Keratinocyte (primary cell): ENCODE measurements at regions not wholly inside any gene's neighbourhood (a gene's known extent, or its start where the extent isn't known, plus 50 kb on each side); places are given as distances from the start of the nearest gene placed in this dataset.

Experiments used
- DNase-seq: peaks from one replicate; pipeline ENCODE4 v3.0.0-alpha.2; 2011; ENCODE audit warnings: low read depth, missing footprints, low spot score
- FAIRE-seq: peaks from 2 replicates; lab custom pipeline; 2011; peaks lifted over from hg19 to GRCh38; lab: Jason Lieb, UNC
- H2AFZ ChIP-seq: 2 replicates; pipeline ENCODE4 v1.6.0; 2012; ENCODE audit warnings: low read length, control low read depth, inconsistent platforms; ENCODE audit not compliant: control insufficient read depth
- H3K27ac ChIP-seq: 2 replicates; pipeline ENCODE4 v1.5.1; 2011; ENCODE audit warnings: low read length; ENCODE audit not compliant: control insufficient read depth, insufficient read depth
- H3K27me3 ChIP-seq: 3 replicates; pipeline ENCODE4 v1.6.0; 2011; ENCODE audit warnings: low read length; ENCODE audit not compliant: control insufficient read depth, insufficient read depth; ENCODE audit errors: extremely low read depth
- H3K36me3 ChIP-seq, 2 experiments: 2 replicates in 1 of 2; 3 replicates in 1 of 2; pipeline ENCODE4 v1.5.1; 2011; ENCODE audit warnings: low read length in 2 of 2, mild to moderate bottlenecking in 1 of 2; ENCODE audit not compliant: control insufficient read depth in 2 of 2, insufficient read depth in 2 of 2; ENCODE audit errors: extremely low read depth in 1 of 2
- H3K4me1 ChIP-seq: 3 replicates; pipeline ENCODE4 v1.5.1; 2011; ENCODE audit warnings: low read length; ENCODE audit not compliant: control insufficient read depth, insufficient read depth; ENCODE audit errors: extremely low read depth
- H3K4me2 ChIP-seq: 3 replicates; pipeline ENCODE4 v1.6.0; 2011; ENCODE audit warnings: low read depth, low read length; ENCODE audit not compliant: control insufficient read depth, insufficient read depth; ENCODE audit errors: extremely low read depth
- H3K4me3 ChIP-seq, 3 experiments: fragments of 200-600 bp in 1 of 3; sonication (generic) in 1 of 3; 2 replicates in 2 of 3; 3 replicates in 1 of 3; pipeline ENCODE4 v1.5.1; 2011 to 2016; ENCODE audit warnings: low read length in 3 of 3, mild to moderate bottlenecking in 3 of 3, control low read depth in 2 of 3, inconsistent platforms in 1 of 3, low read depth in 1 of 3, mixed read lengths in 1 of 3, mixed run types in 1 of 3, moderate library complexity in 1 of 3; ENCODE audit not compliant: control insufficient read depth in 2 of 3, insufficient read depth in 2 of 3; ENCODE audit errors: extremely low read depth in 1 of 3
- H3K79me2 ChIP-seq: 2 replicates; pipeline ENCODE4 v1.6.0; 2012; ENCODE audit warnings: low read length; ENCODE audit not compliant: control insufficient read depth, insufficient read depth
- H3K9ac ChIP-seq: 3 replicates; pipeline ENCODE4 v1.6.0; 2011; ENCODE audit warnings: low read length; ENCODE audit not compliant: control insufficient read depth, insufficient read depth; ENCODE audit errors: extremely low read depth
- H3K9me1 ChIP-seq: 3 replicates; pipeline ENCODE4 v1.6.0; 2011; ENCODE audit warnings: low read length; ENCODE audit not compliant: control insufficient read depth, insufficient read depth; ENCODE audit errors: extremely low read depth
- H3K9me3 ChIP-seq: 2 replicates; pipeline ENCODE4 v1.5.1; 2012; ENCODE audit warnings: low read depth, low read length; ENCODE audit not compliant: control insufficient read depth
- H4K20me1 ChIP-seq: 3 replicates; pipeline ENCODE4 v1.6.0; 2011; ENCODE audit warnings: low read length; ENCODE audit not compliant: control insufficient read depth, insufficient read depth; ENCODE audit errors: extremely low read depth
- EZH2 ChIP-seq: IDR thresholded peaks from one replicate; pipeline ENCODE4 v1.6.1; 2012; ENCODE audit warnings: inconsistent platforms, mild to moderate bottlenecking, low read length, moderate library complexity
- dilution Hi-C: fragments of 300-500 bp; cut with MboI; formaldehyde crosslinking; loops from one replicate; pipeline ENCODE4 v1.7.0; 2020; ENCODE audit warnings: low sequenced_read_pairs; ENCODE audit not compliant: extremely low pct_ligation_motif_present
- TF ChIP-seq, protein P1 (sequence below), 3 experiments: IDR thresholded peaks in 1 of 3; conservative IDR thresholded peaks in 1 of 3; optimal IDR thresholded peaks in 1 of 3; 2 replicates in 2 of 3; 3 replicates in 1 of 3; pipeline versions ENCODE3 to v1.5.1; 2011; ENCODE audit warnings: low read length in 3 of 3, mild to moderate bottlenecking in 3 of 3, moderate library complexity in 2 of 3, control low read depth in 1 of 3, inconsistent platforms in 1 of 3; ENCODE audit not compliant: insufficient read depth in 2 of 3; ENCODE audit errors: extremely low read depth in 1 of 3

DNA sequence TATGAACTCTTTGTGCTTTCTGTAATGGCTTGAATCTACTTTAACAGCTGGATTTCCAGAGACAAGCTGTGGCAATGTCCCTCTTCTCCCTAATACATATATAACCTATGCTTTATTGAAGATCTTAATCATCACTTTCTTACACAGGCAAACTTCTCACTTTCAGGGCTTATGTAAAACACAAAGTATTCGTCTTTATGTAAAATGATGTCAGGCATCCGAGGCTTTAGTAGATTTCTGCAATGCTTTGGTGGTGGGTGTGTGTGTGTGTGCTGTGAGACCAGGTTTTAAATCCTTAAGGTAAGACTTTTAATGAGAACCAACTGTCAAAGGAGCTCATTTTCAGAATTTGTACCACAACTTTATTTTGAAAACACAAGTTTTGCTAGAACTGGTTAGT lies 70.0 kb upstream of the HMGA2 start:
- Histone ChIP-seq H3K9ac (no peak overlapping the region), H3K36me3 (no peaks in the 10 kb centered on the region), H4K20me1 (no peaks in the 10 kb centered on the region), H3K27ac (no peak overlapping the region), H3K27me3 (no peaks in the 10 kb centered on the region), H3K9me1 (no peaks in the 10 kb centered on the region), H2AFZ (no peak overlapping the region), H3K4me1 (no peaks in the 10 kb centered on the region), H3K4me2 (no peak overlapping the region), H3K79me2 (no peaks in the 10 kb centered on the region), H3K4me3 (no peak overlapping the region), H3K9me3 (no peaks in the 10 kb centered on the region)
- TF ChIP-seq, protein P1, sequence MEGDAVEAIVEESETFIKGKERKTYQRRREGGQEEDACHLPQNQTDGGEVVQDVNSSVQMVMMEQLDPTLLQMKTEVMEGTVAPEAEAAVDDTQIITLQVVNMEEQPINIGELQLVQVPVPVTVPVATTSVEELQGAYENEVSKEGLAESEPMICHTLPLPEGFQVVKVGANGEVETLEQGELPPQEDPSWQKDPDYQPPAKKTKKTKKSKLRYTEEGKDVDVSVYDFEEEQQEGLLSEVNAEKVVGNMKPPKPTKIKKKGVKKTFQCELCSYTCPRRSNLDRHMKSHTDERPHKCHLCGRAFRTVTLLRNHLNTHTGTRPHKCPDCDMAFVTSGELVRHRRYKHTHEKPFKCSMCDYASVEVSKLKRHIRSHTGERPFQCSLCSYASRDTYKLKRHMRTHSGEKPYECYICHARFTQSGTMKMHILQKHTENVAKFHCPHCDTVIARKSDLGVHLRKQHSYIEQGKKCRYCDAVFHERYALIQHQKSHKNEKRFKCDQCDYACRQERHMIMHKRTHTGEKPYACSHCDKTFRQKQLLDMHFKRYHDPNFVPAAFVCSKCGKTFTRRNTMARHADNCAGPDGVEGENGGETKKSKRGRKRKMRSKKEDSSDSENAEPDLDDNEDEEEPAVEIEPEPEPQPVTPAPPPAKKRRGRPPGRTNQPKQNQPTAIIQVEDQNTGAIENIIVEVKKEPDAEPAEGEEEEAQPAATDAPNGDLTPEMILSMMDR (optimal IDR thresholded peaks at IDR 0.05 in 1 of 3, IDR thresholded peaks at IDR 0.05 in 1 of 3, conservative IDR thresholded peaks at IDR 0.05 in 1 of 3; ENCODE audit: extremely low read depth in 1 of 3, insufficient read depth in 2 of 3, low read length in 3 of 3): no peak
- TF ChIP-seq EZH2: no peak
- FAIRE-seq: no peak
- no peak for DNase-seq
- dilution Hi-C loops: no loop called here

DNA sequence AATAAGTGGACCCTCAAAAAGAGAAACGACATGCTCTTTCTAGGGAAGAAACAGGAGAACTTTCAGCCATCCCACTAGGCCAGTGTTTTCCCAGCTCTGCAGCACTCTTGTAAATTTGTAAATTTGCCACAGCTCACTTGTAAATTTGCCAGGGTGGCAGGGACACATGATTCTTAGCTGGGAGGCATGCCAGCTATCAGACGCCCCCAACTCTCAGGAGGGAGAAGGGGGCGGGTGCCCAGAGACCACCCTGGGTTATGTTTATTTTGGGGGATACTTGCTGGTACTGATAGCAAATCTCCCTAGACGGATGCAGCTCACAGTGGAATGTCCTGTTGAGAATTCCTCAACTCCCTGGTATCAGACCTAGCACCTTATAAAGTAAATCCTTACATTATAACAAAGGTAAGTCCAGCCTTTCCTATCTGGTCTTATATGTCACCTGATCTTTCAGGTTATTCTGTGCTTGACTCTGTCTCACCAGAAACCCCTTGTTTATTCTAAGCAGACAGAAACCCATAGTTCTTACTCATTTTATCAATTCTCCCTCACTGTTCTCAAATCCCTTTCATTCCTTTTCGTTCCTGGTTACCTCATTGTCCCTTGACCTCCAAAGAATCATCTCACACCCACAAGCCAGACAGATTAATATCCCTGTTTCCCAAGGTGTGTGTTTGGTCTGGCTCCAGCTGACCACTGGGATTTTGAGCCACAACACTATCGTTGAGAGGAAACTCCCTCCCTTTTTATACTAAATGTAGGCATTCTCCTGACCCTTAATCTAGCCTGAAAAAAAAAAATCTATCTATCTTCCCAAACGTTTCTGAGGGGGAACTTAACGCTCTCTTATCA lies 69.3 kb upstream of the HMGA2 start:
- dilution Hi-C loops: no loop called here
- no peak for FAIRE-seq

More for the DNA sequence above, 69.3 kb upstream of the HMGA2 start:
- no peaks in the 10 kb centered on the region for H3K36me3 ChIP-seq
- no peaks in the 10 kb centered on the region for H3K4me1 ChIP-seq
- H3K9me1 ChIP-seq: no peaks in the 10 kb centered on the region
- no peak overlapping the region for H3K4me2 ChIP-seq
- no peak overlapping the region for H2AFZ ChIP-seq
- no peaks in the 10 kb centered on the region for H4K20me1 ChIP-seq
- no peaks in the 10 kb centered on the region for H3K27me3 ChIP-seq
- H3K9me3 ChIP-seq: no peaks in the 10 kb centered on the region
- no peak overlapping the region for H3K4me3 ChIP-seq
- H3K79me2 ChIP-seq: no peaks in the 10 kb centered on the region
- H3K9ac ChIP-seq: no peak overlapping the region
- DNase-seq: no peak
- H3K27ac ChIP-seq: no peak overlapping the region
- TF ChIP-seq, protein P1 (optimal IDR thresholded peaks at IDR 0.05 in 1 of 3, IDR thresholded peaks at IDR 0.05 in 1 of 3, conservative IDR thresholded peaks at IDR 0.05 in 1 of 3; ENCODE audit: extremely low read depth in 1 of 3, insufficient read depth in 2 of 3, low read length in 3 of 3): no peak
- no peak for TF ChIP-seq EZH2
